Natural killer cell treated with Interleukin-12 subunit alpha and Interleukin-12 subunit beta and Interleukin-15 and Interleukin-18, amount 100 ng/mL, for 72 hours (primary cell): ENCODE measurements at regions not wholly inside any gene's neighbourhood (a gene's known extent, or its start where the extent isn't known, plus 50 kb on each side); places are given as distances from the start of the nearest gene placed in this dataset.
"Not testable (repeated sequence)": the region's sequence is repeated elsewhere in the genome, so short reads cannot be mapped to it uniquely, and the experiment has no call there.

Experiments
- ATAC-seq, 2 donors: fragments of 150-1000 bp; cut with Tn5 transposase in 1 of 2; sonication (Bioruptor Pico), chemical (Tn5 transposase) in 1 of 2; 2 replicates each; pipeline ENCODE4 v1.10.0; 2021
- DNase-seq: peaks from one replicate; pipeline ENCODE4 v3.0.0; 2022; ENCODE audit warnings: low spot score
- H3K27ac Mint-ChIP-seq, 2 donors: 1 replicate in 1 of 2; 2 replicates in 1 of 2; pipeline ENCODE4 v1.8.0; 2022; ENCODE audit warnings: mixed read lengths in 2 of 2, mild to moderate bottlenecking in 1 of 2, moderate library complexity in 1 of 2
- H3K27me3 Mint-ChIP-seq, 2 donors: 1 replicate in 1 of 2; 2 replicates in 1 of 2; pipeline ENCODE4 v1.8.0; 2022; ENCODE audit warnings: mixed read lengths in 2 of 2
- H3K36me3 Mint-ChIP-seq: one replicate; pipeline ENCODE4 v1.8.0; 2022; ENCODE audit warnings: mixed read lengths
- H3K4me1 Mint-ChIP-seq, 2 donors: 1 replicate in 1 of 2; 2 replicates in 1 of 2; pipeline ENCODE4 v1.8.0; 2022; ENCODE audit warnings: low read depth in 2 of 2, mixed read lengths in 2 of 2, mild to moderate bottlenecking in 1 of 2
- H3K4me3 Mint-ChIP-seq: one replicate; pipeline ENCODE4 v1.8.0; 2022; ENCODE audit warnings: mixed read lengths
- H3K9me3 Mint-ChIP-seq: 2 replicates; pipeline ENCODE4 v1.8.0; 2022; ENCODE audit warnings: mixed read lengths

DNA sequence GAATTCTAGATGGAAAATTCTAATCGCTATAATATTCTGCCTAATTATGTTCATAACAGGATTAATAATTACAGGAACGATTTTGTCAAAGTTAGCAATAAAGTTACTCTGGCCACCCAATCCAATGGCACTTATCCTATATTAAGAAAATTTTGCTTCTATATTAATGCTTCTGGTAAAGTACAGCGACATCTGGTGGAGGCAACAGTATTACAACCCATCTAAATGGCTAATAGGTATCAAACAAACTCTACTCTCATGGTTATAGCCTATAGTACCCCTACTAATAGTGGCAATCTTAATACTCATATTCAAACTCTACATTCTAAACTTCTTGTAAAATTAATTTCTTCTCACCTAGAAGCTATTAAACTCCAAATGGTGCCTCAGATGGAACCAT is 1084.7 kb upstream of the LRRTM1 start:
- Mint-ChIP-seq H3K27me3 (no peaks in the 10 kb centered on the region), H3K27ac (no peak overlapping the region), H3K4me3 (no peak overlapping the region), H3K4me1 (no peaks in the 10 kb centered on the region), H3K9me3 (peaks cover 21% of the 10 kb centered on the region), H3K36me3 (peaks cover 5% of the 10 kb centered on the region)
- DNase-seq (no peak), ATAC-seq (no peak)

DNA sequence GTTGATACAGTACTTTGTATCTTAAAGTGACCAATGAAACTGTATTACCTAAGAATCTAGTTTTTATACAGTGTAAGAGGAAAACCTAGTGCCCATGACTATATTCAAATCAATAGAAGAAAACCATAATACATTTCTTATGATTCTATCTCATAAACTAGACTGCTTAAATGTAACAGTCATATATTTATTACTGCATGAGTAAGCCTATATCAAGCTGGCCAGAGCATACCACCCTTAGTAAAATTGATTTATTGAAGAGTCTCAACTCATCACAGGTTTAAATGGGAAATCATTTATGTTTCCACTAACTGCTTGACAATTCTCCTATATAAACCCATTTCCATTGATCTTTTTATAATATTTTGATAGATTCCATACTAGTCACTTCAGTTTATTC is 1059.2 kb upstream of the LRRTM1 start:
- Mint-ChIP-seq H3K36me3 (peaks cover 12% of the 10 kb centered on the region), H3K9me3 (peaks cover 26% of the 10 kb centered on the region), H3K27me3 (no peaks in the 10 kb centered on the region), H3K27ac (no peak overlapping the region), H3K4me3 (no peak overlapping the region), H3K4me1 (no peaks in the 10 kb centered on the region)
- ATAC-seq (no peak), DNase-seq (no peak)

DNA sequence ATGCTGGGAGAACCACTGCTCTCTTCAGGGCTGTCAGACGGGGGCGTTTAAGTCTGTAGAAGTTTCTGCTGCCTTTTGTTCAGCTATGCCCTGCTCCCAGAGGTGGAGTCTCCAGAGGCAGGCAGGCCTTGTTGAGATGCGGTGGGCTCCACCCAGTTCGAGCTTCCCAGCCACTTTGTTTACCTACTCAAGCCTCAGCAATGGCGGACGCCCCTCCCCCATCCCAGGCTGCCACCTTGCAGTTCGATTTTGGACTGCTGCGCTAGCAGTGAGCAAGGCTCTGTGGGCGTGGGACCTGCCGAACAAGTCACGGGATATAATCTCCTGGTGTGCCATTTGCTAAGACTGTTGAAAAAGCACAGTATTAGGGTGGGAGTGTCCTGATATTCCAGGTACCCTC is 1057.9 kb upstream of the LRRTM1 start:
- not testable (repeated sequence) for ATAC-seq, DNase-seq, H3K27ac Mint-ChIP-seq, H3K4me1 Mint-ChIP-seq, H3K27me3 Mint-ChIP-seq, H3K4me3 Mint-ChIP-seq
- H3K36me3 Mint-ChIP-seq = peaks cover 12% of the 10 kb centered on the region
- H3K9me3 Mint-ChIP-seq = peaks cover 23% of the 10 kb centered on the region

DNA sequence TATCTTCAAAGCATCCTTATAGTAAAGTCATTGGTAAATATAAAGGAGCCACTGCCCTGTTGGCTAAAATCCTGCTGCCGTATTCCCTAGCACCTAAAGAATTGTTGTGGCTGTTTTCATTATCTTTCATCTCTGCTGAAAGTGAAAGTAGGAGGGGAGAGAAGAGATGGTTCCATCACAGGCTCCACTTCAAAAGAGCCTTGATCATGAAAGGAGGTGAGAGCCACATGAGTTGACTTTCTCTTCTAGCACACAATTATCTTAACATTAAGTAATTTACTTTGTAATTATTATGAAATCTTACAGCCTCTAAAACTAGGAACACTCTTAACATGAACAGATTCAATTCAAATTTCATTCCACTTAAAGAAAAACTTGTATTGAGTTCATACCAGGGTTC is 1050.9 kb upstream of the LRRTM1 start:
- Mint-ChIP-seq H3K4me1 (no peaks in the 10 kb centered on the region), H3K4me3 (no peak overlapping the region), H3K9me3 (peaks cover 23% of the 10 kb centered on the region), H3K36me3 (peaks cover 6% of the 10 kb centered on the region), H3K27me3 (no peaks in the 10 kb centered on the region), H3K27ac (no peak overlapping the region)
- ATAC-seq = no peak
- no peak for DNase-seq

DNA sequence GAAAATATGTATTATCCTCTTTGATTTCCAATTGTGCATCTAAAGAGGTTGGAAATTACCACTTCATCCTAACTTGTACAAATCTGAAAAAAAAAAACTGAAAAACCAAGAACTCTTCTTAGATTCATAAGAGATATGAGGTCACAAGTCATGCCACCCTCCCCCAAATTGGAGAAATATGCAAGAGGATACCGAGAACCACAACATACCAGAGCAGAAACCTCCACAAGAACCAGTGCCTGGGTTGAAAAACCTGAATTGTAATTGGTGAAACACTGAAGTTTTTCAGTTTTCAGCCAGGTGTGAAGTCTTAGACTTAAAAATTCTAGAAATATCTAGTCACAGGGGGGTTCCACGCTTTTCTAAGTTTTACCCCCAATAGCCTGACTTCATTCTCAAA is 1029.5 kb upstream of the LRRTM1 start:
- Mint-ChIP-seq H3K36me3 (peaks cover 12% of the 10 kb centered on the region), H3K4me1 (no peaks in the 10 kb centered on the region), H3K27ac (no peak overlapping the region), H3K4me3 (no peak overlapping the region), H3K27me3 (no peaks in the 10 kb centered on the region), H3K9me3 (peaks cover 8% of the 10 kb centered on the region)
- ATAC-seq = no peak
- DNase-seq = no peak

DNA sequence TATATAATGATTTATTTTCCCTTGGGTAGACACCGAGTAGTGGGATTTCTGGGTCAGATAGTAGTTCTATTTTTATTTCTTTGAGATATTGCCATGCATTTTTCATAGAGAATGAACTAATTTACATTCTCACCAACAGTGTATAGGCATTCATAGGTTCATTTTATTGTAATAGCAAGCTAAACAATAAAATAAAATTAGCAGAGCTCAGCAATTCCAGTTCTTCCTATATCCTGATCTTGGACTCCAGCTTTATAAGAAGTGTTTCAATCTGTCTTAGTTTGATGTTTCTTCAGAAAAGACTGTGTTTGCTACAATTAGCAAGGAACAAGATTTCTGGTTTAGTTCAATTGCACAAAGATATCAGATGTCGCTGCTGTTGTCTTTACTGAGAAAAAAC is 1024.4 kb upstream of the LRRTM1 start:
- no peak for ATAC-seq
- Mint-ChIP-seq H3K4me1 (no peaks in the 10 kb centered on the region), H3K9me3 (peaks cover 15% of the 10 kb centered on the region), H3K36me3 (peaks cover 6% of the 10 kb centered on the region), H3K27ac (no peak overlapping the region), H3K27me3 (no peaks in the 10 kb centered on the region), H3K4me3 (no peak overlapping the region)
- no peak for DNase-seq

DNA sequence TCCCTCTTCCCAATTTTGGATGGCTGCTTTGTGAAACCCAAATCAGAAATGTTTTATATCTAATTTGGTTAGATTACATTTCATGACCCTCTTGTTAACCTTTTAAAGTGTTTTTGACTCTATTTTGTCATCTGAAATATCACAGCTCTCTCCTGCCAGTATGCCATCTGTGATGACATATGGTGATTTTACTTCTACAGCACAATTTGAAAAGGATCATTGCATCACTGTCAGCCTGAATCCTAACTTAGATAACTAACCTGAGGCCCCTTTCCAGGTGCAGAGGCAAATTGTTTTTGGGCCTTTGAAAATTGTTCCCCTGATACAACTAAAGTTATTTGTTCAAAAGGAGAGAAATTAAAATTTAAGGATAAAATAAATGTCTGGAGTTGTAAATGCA is 1023.4 kb upstream of the LRRTM1 start:
- Mint-ChIP-seq H3K36me3 (peaks cover 10% of the 10 kb centered on the region), H3K4me3 (no peak overlapping the region), H3K9me3 (peaks cover 23% of the 10 kb centered on the region), H3K4me1 (no peaks in the 10 kb centered on the region), H3K27me3 (no peaks in the 10 kb centered on the region), H3K27ac (no peak overlapping the region)
- ATAC-seq (no peak), DNase-seq (no peak)

DNA sequence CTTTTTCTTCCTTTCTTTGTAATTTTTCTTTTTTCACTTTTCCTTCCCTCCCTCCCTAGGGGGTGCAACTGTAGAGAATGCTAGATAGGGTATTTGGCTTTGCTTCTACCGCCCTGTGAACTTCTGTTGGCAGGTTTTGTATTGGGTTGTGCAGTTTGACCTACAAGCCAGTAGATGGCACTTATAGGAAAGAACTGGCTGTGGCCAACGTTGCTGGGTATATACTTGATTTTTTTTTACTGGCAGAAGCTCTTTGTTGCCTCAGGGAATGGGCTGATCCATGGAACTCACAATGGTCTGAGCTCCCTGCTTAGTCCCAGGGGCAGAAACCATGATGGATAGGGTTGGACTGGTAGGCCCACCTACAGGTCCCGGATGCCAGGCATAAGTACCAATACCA is 1019.5 kb upstream of the LRRTM1 start:
- Mint-ChIP-seq H3K4me1 (no peaks in the 10 kb centered on the region), H3K27me3 (no peaks in the 10 kb centered on the region), H3K4me3 (no peak overlapping the region), H3K36me3 (peaks cover 5% of the 10 kb centered on the region), H3K27ac (no peak overlapping the region), H3K9me3 (peaks cover 23% of the 10 kb centered on the region)
- DNase-seq (no peak), ATAC-seq (no peak)

DNA sequence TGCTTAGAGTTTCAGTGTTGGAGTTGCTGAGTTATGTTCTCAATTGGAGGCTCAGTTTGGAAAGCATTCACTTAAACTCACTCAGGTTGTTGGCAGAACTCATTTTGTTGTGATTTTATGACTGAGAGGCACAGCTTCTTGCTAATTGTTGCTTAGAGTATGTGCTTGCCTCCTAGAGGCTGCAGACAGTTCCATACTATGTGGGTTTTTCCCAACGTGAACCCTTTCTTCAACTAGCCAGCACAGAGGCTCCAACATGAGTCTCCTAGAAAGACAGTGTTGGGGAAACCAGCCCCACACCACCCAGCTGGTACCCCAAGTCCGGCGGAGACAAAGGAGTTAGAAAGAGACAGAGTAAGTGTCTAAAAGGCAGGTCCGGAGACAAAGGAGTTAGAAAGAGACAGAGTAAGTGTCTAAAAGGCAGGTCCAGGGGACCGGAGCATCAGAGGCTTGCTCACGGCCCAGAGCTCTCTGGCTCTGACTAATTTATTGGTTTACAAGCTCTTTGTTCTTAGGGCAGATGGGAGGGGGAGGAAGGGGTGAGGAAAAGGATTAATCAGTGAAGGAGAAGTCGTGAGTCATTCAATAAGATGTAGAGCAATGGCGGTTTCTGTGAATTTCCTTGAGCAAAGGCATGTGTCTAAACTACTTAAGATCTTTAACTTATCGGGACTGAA is 999.7 kb upstream of the LRRTM1 start:
- Mint-ChIP-seq H3K9me3 (peaks cover 28% of the 10 kb centered on the region), H3K36me3 (peaks cover 13% of the 10 kb centered on the region), H3K27ac (no peak overlapping the region), H3K4me1 (no peaks in the 10 kb centered on the region), H3K4me3 (no peak overlapping the region), H3K27me3 (no peaks in the 10 kb centered on the region)
- ATAC-seq (no peak), DNase-seq (no peak)

DNA sequence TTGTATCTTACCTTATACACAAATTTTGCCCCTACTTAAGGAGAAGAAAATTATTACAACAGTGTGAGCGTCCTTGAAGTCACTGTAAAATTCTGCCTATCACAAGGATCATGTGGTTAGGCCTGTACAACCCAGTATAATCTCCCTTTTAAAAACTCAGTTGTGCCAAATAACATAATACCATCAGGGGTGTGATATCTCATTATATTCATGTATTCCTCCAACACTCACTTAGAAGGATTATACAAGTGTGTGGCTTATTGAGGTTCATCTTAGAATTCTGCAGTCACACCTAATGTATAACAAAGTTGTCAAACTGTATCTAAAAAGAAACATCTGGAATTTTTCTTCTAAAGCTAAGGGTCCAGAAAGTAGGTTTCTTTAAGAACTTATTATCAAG is 998.8 kb upstream of the LRRTM1 start:
- DNase-seq = no peak
- H3K27ac Mint-ChIP-seq = no peak overlapping the region
- H3K4me3 Mint-ChIP-seq = no peak overlapping the region
- H3K4me1 Mint-ChIP-seq = no peaks in the 10 kb centered on the region
- peaks cover 26% of the 10 kb centered on the region for H3K9me3 Mint-ChIP-seq
- no peak for ATAC-seq
- H3K36me3 Mint-ChIP-seq = peaks cover 12% of the 10 kb centered on the region
- H3K27me3 Mint-ChIP-seq = no peaks in the 10 kb centered on the region

DNA sequence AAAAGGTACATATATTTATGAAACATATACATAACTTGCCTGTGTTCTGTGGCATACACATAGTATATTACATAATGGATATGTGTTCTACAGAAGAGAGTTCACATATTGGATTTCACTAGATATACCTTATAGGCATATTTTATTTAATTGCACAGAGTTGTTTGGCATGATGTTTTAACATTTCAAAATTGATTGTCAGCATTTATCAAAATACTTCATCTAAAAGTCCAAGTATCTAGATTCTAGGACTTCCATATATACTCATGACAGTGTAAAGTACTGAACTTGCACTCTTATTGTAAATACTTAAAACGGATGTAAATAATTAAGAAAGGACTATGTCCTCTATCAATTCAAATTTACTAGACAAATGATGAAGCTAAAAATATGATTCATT is 995.3 kb upstream of the LRRTM1 start:
- Mint-ChIP-seq H3K36me3 (no peaks in the 10 kb centered on the region), H3K9me3 (peaks cover 17% of the 10 kb centered on the region), H3K27me3 (no peaks in the 10 kb centered on the region), H3K4me1 (no peaks in the 10 kb centered on the region), H3K4me3 (no peak overlapping the region), H3K27ac (no peak overlapping the region)
- no peak for DNase-seq
- no peak for ATAC-seq

DNA sequence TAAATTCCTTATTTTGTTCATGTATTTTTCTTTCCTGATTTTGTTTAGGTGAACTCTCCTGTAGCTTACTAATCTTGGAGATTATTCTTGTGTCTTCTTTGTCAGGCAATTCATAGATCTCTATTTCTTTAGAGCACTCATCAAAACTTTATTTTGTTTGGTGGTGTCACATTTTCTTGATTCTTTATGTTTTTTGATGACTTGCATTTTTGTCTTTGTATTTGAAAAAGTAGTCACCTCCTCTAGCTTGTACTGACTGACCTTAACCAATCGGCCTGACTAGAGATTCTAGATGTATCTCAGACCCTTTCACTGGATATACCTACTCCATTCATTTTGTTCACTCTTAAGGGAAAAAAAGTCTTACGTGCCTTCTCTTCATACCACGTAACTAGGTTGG is 986.3 kb upstream of the LRRTM1 start:
- H3K27me3 Mint-ChIP-seq = no peaks in the 10 kb centered on the region
- ATAC-seq (no peak), DNase-seq (no peak)
- H3K4me3 Mint-ChIP-seq = no peak overlapping the region
- no peaks in the 10 kb centered on the region for H3K4me1 Mint-ChIP-seq
- peaks cover 24% of the 10 kb centered on the region for H3K9me3 Mint-ChIP-seq
- peaks cover 14% of the 10 kb centered on the region for H3K36me3 Mint-ChIP-seq
- no peak overlapping the region for H3K27ac Mint-ChIP-seq

DNA sequence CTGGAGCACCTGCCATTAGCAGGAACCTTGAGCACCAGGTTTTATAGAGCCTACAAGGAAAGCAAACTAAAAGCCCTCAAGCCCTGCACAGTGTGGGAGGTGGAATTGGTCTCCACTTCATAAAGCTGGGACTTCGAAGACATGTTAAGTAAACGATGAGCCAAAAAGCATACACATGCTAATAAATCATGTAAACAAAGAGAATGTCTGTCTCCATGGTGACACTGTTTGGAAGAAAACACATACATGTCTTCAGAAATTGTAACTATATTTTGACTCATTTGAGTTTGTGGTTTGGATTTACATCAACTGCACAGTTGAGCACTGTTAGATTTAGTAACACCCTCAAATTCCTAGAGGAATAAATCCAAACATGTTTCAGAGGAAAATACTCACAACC is 978.5 kb upstream of the LRRTM1 start:
- Mint-ChIP-seq H3K4me3 (no peak overlapping the region), H3K4me1 (no peaks in the 10 kb centered on the region), H3K27ac (no peak overlapping the region), H3K36me3 (no peaks in the 10 kb centered on the region), H3K9me3 (peaks cover 14% of the 10 kb centered on the region), H3K27me3 (no peaks in the 10 kb centered on the region)
- ATAC-seq (no peak), DNase-seq (no peak)

DNA sequence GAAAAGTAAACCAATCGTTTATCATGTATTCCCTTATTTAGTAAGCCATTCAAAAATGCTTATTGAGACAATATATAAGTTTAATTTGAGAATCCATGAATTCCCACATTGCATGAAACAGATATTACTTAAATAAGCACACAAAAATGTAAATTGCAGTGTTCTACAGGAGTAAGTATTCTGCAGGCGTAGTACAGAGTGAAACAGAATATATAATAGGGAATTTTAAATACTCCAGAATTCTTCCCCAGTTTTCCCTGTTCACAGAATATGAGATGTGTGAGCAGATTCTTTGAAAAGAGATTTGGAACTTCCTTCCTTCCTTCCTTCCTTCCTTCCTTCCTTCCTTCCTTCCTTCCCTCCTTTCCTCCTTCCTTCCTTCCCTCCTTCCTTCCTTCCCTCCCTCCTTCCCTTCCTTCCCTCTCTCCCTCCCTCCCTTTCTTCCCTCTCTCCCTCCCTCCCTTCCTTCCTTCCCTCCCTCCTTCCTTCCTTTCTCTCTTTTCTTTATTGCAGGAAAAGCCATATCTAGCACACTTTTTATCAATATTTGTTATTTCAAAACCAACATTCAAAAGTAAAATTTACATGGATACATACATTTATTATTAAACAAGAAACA is 977.7 kb upstream of the LRRTM1 start:
- no peak for ATAC-seq
- H3K36me3 Mint-ChIP-seq = no peaks in the 10 kb centered on the region
- no peaks in the 10 kb centered on the region for H3K4me1 Mint-ChIP-seq
- no peak overlapping the region for H3K4me3 Mint-ChIP-seq
- H3K9me3 Mint-ChIP-seq = peaks cover 8% of the 10 kb centered on the region
- no peaks in the 10 kb centered on the region for H3K27me3 Mint-ChIP-seq
- H3K27ac Mint-ChIP-seq = no peak overlapping the region
- no peak for DNase-seq

DNA sequence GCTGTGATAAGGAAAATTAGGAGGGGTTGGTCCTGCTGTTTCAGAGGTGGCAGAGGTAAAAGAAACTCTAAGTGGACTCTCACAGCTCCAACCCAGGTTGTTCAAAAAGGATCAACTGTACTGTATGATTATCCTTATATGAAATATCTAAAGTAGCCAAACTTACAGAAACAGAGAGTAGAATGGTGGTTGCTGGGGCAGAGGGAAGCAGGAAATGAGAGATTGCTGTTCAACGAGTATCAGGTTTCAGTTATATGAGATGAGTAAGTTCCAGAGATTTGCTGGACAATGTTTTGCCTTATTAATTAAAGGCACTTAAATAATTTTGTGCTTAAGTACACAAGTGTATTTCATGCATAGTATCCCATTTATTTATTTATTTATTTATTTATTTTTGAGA is 972.0 kb upstream of the LRRTM1 start:
- Mint-ChIP-seq H3K27me3 (no peaks in the 10 kb centered on the region), H3K36me3 (peaks cover 6% of the 10 kb centered on the region), H3K4me3 (no peak overlapping the region), H3K4me1 (no peaks in the 10 kb centered on the region), H3K27ac (no peak overlapping the region), H3K9me3 (peaks cover 7% of the 10 kb centered on the region)
- no peak for ATAC-seq
- DNase-seq = no peak
